NCI-H446 (cell line): ENCODE measurements at regions not wholly inside any gene's neighbourhood (a gene's known extent, or its start where the extent isn't known, plus 50 kb on each side); places are given as distances from the start of the nearest gene placed in this dataset.
A peak's percentile ranks its signal among the peaks of the same experiment; 100 is the strongest.

ENCODE experiments used
- DNase-seq, 2 experiments: peaks; one replicate each; lab custom pipeline; 2025; lab: John Stamatoyannopoulos, UW

DNA sequence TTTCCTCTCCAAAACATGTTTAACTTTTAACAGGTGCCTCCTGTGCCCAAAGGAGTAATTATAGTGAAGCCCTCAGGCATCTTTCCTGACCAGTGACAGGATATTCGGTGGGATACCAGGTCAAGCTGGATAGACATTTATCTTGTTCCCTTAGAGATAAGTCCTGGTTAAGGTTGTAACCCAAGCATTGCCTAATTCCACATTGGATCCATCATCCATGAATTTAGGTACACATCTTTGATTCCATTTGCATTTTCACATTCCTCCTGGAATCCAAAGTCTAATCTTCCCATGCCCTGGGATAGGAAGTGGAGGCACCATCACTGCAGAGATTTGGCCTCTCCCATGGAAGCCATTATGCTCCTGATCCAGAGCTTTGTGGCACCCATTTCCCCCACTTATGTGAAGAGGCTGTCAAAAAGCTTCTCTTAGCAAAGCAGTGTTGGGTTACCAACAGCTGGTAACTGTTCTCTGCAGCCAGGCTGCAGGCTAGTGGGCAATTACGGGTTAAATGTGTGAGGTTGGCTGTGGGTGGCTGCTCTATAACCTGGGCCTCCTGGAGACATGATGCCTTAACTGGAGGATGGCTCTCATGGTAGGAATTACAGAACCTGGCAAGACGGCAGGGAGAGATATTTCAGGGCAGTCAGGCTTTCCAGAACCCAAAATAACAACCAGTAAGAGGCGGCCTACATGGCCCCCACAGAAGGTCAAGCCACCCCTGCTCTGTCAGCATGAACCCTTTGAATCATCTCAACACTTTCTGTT, 96.9 kb upstream of the VGLL2 start:
- no peak for DNase-seq

GRCh38 chr6:117169064-117169665, 96.2 kb upstream of the VGLL2 start:
- no peak for DNase-seq

DNA sequence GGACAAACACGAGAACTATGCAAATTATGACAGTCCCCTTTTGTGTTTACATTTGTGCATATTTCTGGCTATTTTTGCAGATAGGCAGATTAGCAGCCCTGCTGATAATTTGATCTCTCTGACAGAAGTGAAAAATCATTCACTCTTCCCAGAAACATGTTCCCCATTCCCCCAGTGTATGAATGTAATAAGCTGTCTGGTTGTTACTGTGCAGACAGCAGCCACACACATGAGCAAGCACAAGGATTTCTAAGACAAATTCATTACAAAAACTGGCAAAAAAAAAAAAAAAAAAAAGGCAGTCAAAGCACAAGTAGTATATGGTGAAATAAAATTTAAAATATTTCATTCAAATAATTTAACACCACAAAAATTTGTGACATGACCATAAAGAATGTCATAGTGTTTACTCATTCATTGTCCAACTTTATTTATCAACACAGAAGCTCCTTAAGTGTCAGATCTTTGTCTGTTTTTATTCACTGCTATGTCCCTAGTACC, 95.5 kb upstream of the VGLL2 start:
- DNase-seq: peak in 1 of 2 experiments; percentile 4

DNA sequence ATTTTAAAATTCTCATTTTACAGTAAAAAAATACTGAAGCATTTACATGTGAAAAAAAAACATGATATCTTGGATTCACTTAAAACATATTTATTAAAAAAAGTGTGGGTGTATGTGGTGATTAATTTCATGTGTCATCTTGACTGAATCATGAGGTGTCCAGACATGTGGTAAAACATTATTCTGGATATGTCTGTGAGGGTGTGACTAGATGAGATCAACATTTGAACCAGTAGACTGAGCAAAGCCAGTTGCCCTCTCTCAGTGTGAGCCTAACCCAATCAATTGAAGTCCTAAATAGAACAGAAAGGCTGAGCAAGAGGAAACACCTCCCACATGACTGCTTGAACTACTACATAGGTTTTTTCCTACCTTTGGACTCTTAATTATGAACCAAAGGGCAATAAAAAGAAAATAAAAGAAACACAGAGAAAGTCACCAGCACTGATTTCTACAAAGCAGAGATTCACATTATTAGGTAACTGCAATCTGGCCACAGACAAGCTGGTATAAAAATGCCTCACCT, 90.5 kb upstream of the VGLL2 start:
- DNase-seq: no peak

DNA sequence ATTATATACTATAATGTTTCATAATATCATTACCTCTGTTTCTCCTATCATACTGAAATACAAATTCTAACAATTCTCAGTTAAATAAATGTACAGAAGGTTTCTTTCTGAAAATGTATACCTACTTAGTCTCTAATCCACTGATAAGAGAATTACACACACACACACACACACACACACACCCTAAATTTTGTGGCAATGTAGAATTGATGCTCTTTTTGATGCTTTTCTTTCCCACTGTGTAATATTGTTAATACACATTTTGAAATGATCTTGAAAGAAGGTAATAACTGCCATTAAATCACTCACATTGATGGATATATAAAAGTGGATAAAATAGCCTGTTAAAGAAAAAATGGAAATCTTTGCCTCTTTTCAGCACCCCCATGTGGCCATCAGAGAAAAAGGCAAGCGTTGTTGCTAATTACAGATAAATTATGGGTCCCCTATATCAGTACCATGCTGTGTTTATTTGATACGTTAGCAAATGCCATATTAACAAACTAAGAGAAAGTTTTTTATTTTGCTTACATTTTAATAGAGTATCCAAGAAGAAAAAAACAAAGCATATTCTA, 76.6 kb upstream of the VGLL2 start:
- DNase-seq: peak in 1 of 2 experiments; percentile 19

- DNase-seq: no peak
Observed at GRCh38 chr6:117191009-117191408, 74.3 kb upstream of the VGLL2 start.

GRCh38 chr6:117191448-117191847, 73.9 kb upstream of the VGLL2 start:
- no peak for DNase-seq

- no peak for DNase-seq
Observed at GRCh38 chr6:117194271-117194670, 71.1 kb upstream of the VGLL2 start.

DNA sequence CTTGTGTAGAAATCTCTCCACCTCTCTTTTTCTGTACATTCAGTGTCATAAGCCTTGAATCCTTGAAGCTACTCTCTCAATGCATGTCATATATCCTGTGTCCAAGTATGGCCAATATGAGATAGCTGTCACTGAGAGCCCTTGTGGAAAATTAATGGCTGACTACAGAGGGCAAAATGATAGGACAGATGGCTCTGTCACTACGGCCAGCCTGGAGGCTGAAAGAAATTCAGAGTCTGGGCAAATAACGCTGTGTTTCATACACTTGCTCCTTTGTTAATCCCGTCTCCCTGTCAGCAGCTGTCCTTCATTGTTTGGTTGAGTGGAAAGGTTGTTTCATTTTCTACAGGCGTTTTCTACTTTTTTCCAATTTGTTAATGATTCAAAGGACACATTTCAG, 70.4 kb upstream of the VGLL2 start:
- peak in 1 of 2 experiments; percentile 34 for DNase-seq

- no peak for DNase-seq
Observed at GRCh38 chr6:117195728-117196127, 69.6 kb upstream of the VGLL2 start.

DNA sequence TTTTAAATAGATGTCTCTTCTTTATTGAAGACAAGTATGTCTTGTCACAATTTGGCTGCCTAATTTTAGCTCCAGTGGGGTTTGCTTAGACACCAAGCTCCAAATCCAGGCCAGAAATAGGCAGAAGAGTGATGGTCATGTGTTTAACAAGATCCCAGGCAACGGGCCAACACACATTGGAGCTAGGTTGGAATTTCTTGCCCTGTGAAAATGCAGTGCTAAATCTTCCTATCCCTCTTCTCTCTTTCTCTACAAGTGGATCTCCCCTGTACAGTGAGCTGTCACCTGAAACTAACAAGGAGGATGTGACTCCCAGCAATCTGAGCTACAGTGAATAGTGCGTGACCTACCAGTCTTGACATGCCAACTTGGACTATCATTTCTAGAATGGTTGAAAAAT, 65.3 kb upstream of the VGLL2 start:
- DNase-seq: peak; percentile 31 to 76

DNA sequence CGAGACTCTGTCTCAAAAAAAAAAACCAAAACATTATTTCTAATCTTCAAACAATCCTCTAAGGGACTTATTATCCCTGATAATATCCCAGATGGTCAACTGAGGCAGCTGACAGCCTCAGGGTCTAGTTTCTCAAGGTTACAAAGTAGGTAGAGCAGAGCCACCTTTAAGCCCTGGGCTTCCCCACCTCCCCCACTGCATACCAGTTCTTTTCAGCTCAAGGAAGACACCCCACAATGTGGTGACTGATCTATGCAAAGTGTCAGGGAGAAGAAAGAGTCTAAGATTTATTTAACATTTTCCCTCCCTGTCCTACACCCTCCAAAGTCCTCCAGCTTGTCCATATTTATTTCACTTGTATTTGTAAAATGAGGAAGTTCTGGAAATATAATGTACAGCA, 60.5 kb upstream of the VGLL2 start:
- DNase-seq: no peak

DNA sequence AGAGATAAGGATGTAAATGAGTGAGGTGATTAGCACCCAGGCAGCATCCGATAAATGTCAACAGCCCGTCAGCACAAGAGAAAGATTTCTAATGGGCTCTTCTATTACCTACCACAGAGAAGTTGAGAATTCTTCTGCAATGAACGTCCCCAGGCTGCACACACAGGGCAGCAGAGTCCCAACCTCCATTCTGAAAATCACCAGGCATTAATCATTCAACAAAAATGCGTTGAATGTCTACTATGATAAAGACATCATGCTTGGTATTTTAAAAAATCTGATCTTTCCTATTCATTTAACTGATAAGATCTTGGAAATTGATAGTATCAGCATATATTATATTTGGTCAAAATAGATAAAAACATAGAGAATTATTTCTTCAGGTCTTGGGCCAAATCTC, 59.5 kb upstream of the VGLL2 start:
- no peak for DNase-seq

DNA sequence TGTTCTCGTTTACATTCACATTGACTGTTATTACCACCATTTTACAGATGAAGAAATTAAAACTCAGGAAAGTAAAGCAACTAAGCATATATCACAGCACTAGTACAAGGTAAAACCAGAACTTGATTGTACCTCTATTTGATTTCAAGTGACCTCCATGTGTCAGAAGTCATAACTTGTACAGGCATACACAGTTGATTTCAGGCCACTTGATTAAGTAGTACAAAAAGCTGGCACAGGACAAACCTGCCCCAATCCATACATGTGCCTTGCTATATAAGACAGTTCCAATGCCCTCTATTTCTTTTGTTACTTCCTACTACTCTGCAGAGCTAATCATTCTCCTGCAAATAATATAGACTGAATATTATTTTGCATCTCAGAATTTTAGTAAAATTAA, 58.8 kb upstream of the VGLL2 start:
- no peak for DNase-seq

DNA sequence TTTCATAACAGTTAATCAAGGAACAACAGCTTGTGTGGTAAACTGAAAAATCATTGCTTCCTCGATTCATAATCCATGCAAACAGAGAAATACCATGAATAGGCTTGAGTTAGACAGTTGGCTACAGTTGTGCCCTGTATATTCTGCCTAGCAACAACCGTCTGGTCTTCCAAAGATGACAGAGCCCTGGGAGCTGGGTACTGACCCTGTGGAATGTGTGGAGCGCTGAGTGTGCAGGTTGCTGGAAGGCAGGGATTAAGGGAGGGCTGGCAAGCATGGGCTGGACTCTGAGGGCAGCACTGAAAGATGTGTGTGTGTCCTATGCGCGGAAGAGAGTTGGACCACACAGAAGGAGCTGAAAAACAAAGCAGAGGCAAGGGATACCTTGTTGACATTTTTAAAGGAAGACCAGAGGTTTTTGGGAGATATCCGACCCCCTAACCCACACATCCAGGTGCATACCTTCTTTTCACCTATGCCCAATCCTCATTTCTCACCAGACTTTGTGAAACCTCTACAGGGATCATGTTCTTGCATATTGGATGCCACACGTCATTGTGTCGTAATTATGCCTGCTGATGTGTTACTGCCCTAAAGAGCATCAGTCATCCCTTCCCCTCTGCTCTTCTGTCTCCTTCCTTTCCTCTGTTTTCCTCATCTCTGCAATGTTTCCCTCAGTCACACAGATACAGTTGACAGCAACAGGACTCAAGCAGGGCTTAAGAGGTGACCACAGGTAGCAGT, 58.2 kb upstream of the VGLL2 start:
- no peak for DNase-seq

GRCh38 chr6:117210279-117210678, 55.1 kb upstream of the VGLL2 start:
- DNase-seq: no peak

DNA sequence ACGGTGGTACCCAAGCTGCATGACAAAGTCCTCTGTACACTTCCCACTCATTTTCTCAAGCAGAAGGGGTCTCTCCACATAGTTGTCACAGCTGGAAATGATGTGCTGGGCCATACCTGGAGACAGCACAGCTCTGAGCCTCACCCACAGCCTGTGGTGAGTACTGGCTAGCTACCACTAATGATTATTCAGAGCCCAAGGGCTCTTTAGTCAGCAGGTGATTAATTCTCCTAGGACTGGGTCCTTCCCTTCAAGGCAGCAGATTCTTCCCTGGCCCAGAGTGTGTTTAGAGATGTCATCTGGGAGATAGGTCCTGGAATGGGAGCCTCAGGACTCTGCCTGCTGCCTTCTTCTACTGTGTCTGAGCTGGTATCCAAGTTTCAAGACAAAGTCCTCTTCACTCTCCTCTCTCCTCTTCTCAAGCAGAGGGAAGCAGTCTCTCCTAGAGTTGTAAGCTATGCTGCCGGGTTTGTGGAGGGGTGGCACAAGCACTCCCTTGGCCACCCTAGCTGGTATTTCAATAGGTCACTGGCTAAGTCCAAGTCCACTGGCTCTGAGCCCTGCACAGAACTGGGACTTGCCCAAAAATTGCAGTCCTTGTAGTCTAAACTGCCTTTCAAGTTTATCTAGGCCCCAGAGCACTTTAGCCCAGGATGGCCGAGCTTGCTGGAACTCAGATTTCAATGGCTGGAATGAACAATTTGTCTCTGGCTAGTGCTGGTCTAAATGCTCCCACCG, 49.8 kb upstream of the VGLL2 start:
- DNase-seq: no peak
